Ramos (cell line): ENCODE measurements at regions not wholly inside any gene's neighbourhood (a gene's known extent, or its start where the extent isn't known, plus 50 kb on each side); places are given as distances from the start of the nearest gene placed in this dataset.

ENCODE experiments used
- in situ Hi-C: fragments of 300-500 bp; cut with MboI; formaldehyde crosslinking; loops from one replicate; pipeline ENCODE4 v1.14.3; 2022; ENCODE audit warnings: low sequenced_read_pairs; ENCODE audit not compliant: unreplicated experiment

DNA sequence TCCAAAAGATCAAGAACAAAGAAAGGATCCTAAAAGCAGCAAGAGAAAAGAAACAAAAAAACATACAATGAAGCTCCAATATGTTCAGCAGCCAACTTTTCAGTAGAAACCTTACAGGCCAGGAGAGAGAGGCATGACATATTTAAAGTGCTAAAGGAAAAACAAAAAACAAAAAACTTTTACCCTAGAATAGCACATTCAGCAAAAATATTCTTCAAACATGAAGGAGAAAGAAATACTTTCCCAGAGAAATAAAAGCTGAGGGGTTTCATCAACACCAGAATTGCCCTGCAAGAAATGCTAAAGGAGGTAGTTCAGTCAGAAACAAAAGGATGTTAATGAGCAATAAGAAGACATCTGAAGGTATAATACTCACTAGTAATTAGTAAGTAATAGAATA, 753.5 kb upstream of the POT1 start:
- in situ Hi-C loops, result no loop called here

DNA sequence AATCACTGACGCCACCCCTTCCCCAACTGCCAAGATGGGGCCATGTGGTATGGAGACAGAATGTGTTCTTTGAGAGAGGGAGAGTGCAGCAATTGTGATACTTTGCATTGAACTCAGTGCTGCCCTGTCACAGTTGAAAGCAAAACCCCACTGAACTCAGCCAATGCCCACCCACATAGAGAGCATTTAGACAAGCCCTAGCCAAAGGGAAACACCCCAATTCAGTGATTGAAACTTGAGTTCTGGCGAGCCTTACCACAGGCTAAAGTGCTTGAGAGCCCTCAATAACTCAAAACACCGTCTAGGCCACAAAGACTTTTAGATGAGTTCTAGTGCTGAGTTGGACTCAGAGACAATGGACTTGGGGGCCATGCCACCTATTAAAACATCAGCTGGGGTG, 751.9 kb upstream of the POT1 start:
- in situ Hi-C loops, result no loop called here

DNA sequence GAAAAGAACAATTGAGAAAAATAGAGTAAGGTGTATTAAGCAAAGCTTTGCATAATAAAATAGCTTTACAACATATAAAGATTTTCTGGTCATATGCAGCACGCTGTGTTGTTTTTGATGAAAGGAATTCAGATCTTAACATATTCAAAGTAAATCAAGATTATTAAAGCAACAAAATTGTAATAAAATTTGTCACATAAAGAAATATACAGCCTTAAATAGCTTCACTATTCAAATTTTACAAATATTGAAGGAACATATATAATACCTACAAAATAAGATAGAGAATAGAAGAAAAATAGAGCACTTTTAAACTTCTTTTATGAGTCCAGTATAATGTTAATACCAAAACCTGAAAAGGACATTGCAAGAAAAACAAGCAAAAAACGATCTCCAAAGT, 749.1 kb upstream of the POT1 start:
- in situ Hi-C loops, result no loop called here

DNA sequence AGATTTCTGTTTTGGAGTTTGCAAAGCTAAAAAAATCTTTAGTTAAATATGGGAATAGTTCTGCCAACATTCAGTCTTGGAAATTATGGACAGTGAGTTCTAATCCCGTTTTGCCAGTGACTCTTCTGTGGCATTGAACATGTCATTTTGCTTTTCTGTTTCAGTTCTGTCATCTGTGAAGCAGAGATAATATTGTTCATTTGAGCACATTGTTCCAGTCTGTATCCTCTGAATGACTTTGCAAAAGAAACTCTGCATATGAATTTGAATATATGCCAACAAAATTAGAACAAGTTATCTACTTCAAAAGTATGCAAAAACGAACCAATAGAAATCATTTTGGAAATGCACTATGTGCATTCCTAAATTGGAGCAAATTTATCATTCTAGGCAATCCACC, 746.0 kb upstream of the POT1 start:
- in situ Hi-C loops, result no loop called here

DNA sequence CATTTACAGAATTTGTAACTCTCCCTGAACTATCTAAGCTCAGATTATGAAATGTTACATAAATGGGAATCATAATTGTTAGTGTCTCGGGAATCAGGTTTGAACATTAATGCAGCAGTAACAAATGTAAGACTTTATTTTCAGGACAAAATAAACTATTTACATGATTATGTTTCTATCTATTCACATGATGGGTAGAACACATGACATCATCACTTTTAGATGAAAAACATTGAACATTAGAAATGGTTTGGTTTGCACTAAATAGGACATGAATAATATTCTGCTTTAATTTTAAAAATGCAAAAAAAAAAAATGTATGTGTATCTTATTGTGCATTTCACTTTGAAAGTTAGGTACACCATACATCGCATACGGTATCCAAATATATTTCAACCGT, 745.5 kb upstream of the POT1 start:
- in situ Hi-C loops, result no loop called here

DNA sequence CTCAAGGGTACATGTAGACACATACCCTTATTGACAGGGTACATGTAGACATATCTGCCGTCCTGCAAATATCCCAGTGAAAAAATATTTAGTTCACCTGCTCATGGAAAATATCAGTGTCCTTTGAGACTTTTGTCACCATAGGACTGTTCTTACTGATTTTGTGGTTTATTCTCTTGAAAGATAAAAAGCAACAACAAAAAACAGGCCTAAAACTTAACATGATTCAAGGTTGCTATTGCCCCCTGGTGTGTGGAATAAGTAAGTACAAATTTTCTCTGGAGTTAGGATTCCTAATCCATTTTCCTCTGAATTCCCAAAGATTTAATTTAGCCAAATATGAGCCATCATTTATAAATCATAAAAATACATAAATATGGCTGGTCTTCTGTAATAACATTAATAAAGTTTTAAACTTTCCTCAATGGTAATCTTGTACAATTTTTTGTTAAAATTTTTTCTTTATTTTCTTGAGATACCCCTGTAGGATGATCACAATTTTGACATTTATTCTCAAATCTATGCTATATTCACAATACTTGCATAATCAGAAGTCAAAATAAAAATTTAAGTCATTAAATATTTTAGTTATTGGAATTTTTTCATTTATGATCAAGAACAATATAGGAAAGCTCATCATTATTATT, 741.4 kb upstream of the POT1 start:
- in situ Hi-C loops, result loop anchor here (25.0 kb wide), 1 partner anchor 609 kb away; no protein-coding TSS in a partner anchor

DNA sequence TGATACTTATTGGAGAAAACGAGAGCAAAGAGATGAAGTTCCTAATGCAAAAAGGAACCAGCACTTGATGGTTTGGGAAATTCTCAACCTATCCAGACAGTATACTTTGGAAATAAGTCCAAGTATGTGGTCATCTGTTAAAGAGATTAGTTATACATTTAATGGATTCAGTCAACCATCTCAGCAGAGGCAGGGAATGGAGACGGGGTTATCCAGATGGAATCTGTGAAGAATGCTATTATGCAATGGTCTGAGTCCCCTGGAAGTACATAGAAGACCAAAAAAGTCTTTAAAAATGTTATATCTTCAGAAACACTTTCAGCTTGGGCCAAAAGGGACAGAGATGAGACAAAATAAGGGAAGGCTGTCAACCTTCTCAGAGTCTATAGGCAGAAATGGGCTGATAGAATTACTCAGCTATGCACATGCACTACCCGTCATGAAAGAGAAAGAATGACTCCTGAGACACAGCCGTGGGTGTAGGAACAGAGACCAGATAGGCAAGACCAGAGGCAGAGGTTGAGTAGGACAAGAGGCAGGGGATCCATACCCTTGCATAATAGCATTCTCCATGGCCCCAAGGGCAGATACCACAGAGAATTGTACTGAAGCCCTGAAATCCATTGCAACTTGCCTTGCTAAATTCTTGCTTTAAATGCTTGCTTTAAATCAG, 738.8 kb upstream of the POT1 start:
- in situ Hi-C loops, result loop anchor here (25.0 kb wide), 1 partner anchor 606 kb away; no protein-coding TSS in a partner anchor

DNA sequence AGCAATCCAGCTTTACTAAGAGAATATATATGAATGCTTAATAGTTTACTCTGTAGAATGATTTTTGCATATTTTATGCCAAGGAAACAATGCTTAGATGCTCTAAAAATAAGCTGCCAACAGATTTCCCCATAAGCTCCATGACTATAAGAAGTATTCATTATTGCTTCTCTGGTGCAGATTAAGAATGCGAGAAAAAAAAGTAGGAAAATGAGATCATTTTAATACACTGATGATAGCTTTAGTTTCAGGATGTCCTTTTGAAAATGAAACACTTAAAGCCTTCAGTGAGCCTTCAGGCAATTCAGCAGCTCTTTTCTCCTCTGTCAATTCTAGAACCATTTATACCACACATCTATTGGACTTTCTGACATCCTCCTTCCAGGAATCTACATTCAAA, 735.0 kb upstream of the POT1 start:
- in situ Hi-C loops, result loop anchor here (25.0 kb wide), 1 partner anchor 602 kb away; no protein-coding TSS in a partner anchor

DNA sequence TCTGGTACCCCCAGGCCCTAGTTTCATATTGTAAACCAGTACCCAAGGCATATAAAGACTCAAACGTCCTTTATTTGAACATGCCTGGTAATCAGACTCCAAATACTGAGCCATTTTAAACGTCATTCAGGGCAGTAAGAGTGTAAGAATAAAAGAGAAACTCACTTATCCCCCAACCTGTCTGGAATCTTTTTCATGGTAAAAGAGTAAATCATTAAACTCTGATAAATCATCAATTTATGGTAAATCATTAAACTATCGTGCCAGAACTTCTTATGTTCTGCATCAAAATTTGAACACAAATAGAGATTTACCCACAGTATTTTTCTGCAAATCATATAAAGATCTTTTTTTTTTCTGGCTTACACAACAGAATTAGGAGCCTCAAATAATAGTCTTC, 734.3 kb upstream of the POT1 start:
- in situ Hi-C loops, result loop anchor here (25.0 kb wide), 1 partner anchor 602 kb away; no protein-coding TSS in a partner anchor

DNA sequence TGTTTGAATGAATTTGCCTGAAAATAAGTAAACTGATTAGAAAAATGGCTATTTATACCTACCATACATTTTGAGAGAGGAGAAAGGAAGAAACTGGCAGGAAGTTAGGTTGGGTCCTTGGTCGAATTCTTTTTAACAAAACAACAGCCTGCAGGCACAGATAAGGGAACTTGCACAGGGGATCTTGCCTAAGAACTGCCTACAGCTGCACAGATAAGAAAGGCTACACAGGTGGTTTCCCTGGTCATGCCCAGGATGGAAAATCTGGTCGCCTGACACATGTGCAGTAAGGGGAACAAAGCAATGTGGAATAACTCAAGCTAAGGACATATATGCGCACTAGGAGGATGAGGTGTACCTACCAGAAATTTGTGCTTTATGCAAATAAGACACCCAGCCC, 732.1 kb upstream of the POT1 start:
- in situ Hi-C loops, result loop anchor here (25.0 kb wide), 1 partner anchor 599 kb away; no protein-coding TSS in a partner anchor

DNA sequence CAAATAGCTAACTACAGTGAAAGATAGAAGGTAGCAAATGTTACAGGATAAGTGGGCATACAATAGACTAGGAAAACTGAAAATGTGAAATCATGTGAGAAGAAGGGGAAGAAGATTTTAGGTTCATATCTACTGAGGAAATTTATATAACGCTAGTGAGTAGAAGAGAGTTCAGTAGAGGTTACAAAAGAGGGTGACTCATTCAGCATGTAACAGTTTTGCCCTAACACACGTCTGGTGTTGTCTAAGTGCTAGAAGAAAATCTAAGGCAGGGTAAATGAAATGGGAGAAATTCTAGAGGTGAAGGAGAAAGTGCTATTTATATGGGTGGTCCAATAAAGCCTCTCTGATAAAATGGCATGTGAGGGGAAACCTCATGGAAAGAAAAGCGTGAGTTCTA, 731.4 kb upstream of the POT1 start:
- in situ Hi-C loops, result loop anchor here (25.0 kb wide), 1 partner anchor 599 kb away; no protein-coding TSS in a partner anchor

DNA sequence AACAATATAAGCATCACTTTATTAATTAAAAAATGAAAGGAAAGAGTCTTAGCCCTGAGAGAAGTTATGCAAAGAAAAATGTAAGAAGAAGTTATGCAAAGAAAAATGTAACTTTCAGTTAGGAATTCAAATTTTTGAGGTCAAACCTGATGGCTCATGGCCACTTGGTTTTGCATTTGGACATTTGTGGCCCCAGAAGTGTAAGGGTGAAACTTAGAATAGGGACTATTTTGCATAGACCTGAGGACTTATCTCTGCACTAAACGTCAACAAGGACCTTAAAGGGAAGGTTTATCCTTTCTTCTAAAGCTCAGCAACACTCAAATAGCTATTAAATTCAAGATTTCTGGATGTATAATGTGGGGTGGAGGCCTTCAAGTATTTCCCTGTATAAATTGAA, 724.5 kb upstream of the POT1 start:
- in situ Hi-C loops, result loop anchor here (25.0 kb wide), 1 partner anchor 592 kb away; no protein-coding TSS in a partner anchor

DNA sequence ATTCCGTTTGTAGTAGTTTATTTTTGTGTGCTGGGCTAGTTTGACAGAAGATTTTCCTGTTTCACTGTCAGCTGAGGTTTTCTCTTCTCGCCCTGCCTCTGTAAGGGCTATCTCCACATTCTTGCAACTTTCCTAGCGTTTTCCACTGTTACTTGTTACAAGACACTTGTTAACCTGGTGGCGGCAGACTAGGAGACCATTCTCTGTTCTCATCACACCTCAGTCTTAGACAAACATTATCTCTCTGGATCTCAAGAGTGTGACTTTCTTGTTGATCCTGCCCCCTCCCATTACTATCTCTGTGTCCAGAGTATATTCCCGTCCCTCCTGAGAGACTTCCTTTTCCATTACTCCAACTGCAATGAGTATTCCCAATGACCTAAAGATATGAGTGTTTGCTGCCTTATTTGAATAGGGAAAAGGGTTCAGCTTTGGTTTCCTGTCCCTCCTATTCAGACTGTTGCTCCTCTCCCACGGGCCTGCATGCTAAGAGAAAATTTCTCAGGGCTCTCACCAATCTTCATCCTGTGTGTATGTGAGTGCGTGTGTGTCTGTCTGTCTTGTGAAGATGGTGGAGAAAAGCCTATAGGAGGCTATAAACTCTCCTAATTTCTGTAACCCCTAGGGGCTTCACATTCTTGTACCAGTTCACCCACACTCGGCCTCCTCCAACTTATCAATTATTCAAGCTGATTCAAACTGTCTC, 722.4 kb upstream of the POT1 start:
- in situ Hi-C loops, result loop anchor here (25.0 kb wide), 1 partner anchor 590 kb away; no protein-coding TSS in a partner anchor

DNA sequence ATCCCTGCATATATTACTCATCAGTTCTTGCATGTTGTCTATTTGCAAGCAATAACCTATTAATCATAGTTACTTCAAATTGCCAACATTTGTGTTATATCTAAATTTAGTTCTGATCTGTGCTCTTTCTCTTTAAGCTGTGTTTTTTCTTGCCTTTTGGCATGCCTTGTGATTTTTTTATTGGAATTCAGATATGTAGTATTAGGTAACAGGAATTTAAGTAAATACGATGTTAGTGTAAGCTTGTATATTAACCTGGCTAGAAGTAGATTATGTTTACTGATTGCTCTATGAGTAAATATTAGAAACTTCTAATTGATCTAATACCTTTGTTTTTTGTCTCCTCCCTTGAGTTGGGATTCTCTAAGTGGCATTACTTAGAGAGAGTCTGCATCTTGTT, 718.9 kb upstream of the POT1 start:
- in situ Hi-C loops, result no loop called here

DNA sequence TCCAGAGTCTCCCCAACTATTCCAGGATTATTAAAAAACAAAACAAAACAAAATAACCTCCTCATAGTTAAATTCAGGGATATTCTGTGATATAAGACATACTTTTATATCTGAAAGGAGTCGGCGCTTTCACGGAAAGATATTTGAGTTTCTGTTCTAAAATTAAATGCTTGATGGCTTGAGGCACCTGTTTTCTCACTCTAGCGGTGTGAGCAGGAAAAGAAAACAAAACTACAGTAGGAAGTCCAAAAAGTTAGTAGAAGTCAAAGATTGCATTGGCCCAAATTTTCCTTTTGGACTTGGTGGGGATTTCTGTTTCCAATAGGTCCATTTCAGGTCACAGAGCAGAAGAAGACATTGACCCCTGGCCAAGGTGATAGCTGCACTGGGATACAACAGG, 716.1 kb upstream of the POT1 start:
- in situ Hi-C loops, result no loop called here

DNA sequence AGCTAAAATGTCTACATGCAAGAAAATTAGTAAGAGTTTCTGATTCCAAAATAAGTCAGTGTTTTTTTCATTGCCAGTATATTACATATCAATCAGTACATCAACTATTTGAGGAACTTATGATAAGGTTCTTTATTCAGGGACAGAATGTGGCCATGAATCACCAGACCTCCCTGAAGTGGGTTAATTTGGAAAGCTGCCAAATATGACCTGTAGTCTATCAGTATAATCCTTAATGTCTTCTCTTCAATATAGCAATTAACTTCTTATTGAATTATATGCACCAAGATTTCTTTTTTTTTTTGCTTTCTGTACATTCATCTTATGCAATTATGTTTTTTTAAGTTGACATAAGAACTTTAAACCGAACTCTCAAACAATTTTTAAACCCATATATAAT, 714.5 kb upstream of the POT1 start:
- in situ Hi-C loops, result no loop called here

DNA sequence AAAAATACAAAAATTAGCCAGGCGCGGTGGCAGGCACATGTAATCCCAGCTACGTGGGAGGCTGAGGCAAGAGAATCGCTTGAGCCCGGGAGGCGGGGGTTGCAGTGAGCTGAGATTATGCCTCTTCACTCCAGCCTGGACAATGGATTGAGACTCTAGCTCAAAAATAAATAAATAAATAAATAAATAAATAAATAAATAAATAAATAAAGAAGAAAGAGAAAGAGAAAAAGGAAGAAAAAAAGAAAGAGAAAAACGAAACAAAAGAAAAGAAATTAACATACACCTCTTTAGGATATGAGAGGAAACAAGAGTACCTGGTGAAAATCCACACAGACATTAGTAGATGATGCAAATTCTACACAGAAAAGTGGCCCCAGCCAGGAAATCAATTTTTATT, 713.7 kb upstream of the POT1 start:
- in situ Hi-C loops, result no loop called here

DNA sequence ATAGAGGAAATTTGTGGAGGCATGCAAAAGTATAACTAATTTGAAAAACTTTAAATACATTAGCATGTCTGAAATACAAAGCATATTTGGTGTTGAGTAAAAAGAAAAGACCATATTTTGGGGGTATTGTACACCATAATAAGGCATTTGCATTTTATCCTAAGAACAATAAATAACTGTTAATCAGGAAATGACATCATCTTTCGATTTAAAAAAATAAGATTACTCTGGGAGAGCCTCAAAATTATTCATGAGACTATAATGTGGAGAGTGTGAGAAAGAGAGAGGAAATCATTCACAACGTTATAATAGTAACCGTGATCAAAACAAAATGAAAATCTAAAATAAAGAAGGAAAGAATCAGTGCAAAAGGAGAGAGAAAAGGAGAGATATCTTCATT, 712.3 kb upstream of the POT1 start:
- in situ Hi-C loops, result no loop called here

DNA sequence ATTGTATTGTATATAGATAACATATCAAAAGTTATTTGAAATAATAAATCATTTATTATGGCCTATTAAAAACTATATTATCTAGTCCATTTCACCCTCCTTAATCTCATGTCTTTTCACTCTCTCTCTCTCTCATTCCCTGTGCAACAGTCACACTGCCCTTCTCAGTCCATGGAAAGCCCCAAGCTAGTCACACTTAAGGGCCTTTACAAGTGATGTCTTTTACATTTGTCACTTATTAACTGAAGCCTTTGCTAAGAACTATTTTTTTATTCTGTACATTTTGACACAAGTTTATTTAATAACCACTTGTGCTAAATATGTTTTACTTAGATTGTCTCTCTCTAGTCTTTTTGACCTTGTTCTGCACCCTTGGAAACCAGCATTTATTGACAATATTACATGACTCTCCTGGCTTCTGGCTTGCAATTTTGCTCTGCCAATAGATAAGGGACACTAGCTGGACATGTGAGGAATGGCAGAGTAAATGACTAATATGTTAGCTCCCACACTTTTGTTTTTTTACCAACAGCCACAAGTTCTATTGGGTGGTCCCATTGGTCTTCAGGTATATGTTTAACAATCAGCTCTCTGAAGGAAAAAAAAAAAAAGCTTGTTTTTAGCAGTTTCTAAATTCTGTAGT, 706.8 kb upstream of the POT1 start:
- in situ Hi-C loops, result no loop called here

DNA sequence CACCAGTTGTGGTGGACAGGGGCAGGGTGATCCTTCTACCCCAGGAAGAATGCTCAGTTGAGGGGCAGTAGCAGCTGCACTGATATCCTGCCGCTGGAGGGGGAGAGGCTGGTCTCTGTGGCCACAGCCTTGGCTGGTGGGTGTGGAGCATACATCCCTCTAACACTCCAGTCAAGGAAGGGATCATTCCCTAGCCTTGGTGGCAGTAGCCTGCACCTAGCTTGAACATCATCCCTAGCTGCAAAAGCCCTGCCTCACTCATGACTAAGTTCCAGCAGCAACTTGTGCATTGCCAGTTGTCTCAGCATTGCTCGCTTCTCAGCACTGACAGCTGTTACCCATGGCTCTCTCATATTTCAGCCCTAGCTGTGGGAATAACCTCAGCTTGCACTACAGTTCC, 688.9 kb upstream of the POT1 start:
- in situ Hi-C loops, result no loop called here

DNA sequence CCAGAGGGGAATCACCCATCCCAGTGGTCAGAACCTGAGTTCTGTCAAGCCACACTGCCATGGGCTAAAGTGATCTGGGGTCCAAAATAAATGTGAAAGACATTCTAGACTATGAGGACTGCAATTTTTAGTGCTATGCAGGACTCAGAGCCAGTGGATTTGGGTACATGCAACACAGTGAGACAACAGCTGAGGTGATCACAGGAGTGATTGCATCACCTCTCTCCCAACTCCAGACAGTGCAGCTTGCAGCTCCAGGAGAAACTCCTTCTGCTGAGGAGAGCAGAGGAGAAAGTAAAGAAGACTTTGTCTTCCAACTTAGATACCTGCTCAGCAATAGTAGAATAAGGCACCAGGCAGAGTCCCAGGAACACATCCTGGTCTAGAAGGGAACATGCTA, 682.0 kb upstream of the POT1 start:
- in situ Hi-C loops, result no loop called here
